Stimulated activated CD4-positive, alpha-beta T cell treated with anti-CD3 and anti-CD28 coated beads, TNF-alpha, amount 100 ng/mL, for 1 hour (primary cell): ENCODE measurements at regions not wholly inside any gene's neighbourhood (a gene's known extent, or its start where the extent isn't known, plus 50 kb on each side); places are given as distances from the start of the nearest gene placed in this dataset.
"Not testable (repeated sequence)": the region's sequence is repeated elsewhere in the genome, so short reads cannot be mapped to it uniquely, and the experiment has no call there.

Source experiments
- DNase-seq, 3 donors: peaks; one replicate each; pipeline ENCODE4 v3.0.0-alpha.2; 2020; ENCODE audit warnings: low read depth in 3 of 3, low spot score in 1 of 3

DNA sequence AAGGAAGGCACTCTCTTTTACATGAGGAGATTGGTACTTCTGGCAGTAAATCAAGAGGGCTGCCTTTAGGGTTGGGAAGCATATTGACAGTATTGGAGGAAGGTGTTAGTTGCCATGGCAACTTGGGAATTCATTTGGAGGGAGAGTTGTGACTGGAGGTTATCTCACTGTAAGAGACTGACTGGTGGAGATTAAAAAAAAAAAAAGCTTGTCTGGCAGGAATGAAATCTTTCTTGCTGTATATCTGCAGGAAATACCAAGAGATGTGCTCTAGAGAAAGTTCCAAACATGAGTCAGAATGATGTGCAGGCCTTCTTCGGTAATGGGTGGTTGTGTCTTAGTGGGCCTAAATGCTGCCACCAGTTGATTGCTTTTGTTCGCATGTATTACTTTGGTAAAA, 59.8 kb upstream of the FAM72C start:
- DNase-seq, result not testable (repeated sequence)

DNA sequence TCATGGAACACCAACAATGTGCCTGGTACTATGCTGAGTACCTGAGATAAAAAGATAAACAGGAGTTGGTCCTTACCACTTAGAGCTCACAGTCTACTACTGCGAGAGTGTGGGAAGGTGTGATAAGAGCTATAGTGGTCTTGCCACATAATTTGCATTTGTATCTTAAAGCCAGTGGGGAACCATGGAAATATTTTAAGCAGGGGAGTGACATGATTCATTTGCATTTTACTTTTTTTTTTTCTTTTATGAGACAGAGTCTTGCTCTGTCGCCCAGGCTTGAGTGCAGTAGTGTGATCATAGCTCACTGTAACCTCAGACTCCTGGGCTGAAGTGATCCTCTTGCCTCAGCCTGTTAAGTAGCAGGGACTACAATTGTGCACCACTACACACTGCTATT, 54.2 kb upstream of the FAM72C start:
- not testable (repeated sequence) for DNase-seq

DNA sequence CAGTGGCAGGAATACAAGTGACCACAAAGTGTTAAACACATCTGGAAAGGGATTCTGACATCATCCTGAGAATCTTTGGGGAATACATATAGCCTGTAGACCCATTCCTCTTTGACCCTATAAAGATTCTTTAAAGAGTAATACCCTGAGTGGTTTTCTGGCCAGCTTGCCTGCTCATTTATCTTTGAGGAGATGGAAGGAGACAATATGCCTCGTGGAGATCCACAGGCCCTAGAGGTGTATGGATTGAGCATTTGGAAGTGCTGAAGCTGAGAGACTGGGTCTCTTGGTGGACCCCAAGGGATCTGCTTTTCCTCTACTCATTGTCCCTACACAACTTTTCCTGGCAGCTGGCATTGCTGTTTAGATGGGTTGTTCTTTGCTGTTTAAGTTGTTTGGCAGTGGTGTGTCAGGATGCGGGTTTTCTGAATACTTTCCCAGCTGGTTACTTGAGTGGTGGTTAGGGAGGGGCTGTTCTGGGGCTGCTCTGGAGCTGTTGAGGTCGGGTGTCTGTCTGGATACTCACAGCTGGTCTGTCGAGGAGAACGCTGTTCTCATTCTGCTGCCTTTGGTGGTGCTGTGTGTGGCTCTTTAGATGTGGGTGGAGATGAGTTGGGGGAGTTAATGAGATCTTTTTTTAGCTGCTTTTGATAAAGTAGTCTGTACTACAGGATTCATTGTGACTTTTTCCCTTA, 50.1 kb upstream of the FAM72C start:
- not testable (repeated sequence) for DNase-seq
